Lower lobe of right lung (tissue), 2 donors: ENCODE measurements at regions not wholly inside any gene's neighbourhood (a gene's known extent, or its start where the extent isn't known, plus 50 kb on each side); places are given as distances from the start of the nearest gene placed in this dataset.

Experiments used
- ATAC-seq, 2 donors: fragments of 200-7000 bp; cut with Tn5 transposase; one replicate each; pipeline ENCODE4 v1.9.1; 2020 to 2022; ENCODE audit warnings: mild to moderate bottlenecking in 2 of 2, moderate library complexity in 2 of 2
- DNase-seq: peaks from one replicate; pipeline ENCODE4 v3.0.0-alpha.2; 2020
- H3K27ac ChIP-seq: fragments of 200-600 bp; one replicate; pipeline ENCODE4 v1.8.0; 2022
- H3K27me3 ChIP-seq: fragments of 200-600 bp; one replicate; pipeline ENCODE4 v1.8.0; 2022; ENCODE audit warnings: low read depth
- H3K36me3 ChIP-seq: fragments of 200-600 bp; one replicate; pipeline ENCODE4 v1.8.0; 2022; ENCODE audit warnings: mild to moderate bottlenecking
- H3K4me1 ChIP-seq: fragments of 200-600 bp; one replicate; pipeline ENCODE4 v1.8.0; 2022
- H3K4me3 ChIP-seq: fragments of 200-600 bp; one replicate; pipeline ENCODE4 v1.8.0; 2022; ENCODE audit warnings: mild to moderate bottlenecking
- H3K9me3 ChIP-seq: fragments of 200-600 bp; one replicate; pipeline ENCODE4 v1.8.0; 2022
- CTCF ChIP-seq: fragments of 200-600 bp; IDR thresholded peaks from one replicate; pipeline ENCODE4 v1.8.0; 2022; ENCODE audit warnings: antibody characterized with exemption, mild to moderate bottlenecking
- intact Hi-C: fragments of 100-400 bp; cut with DNase I; formaldehyde crosslinking; loops from one replicate; pipeline ENCODE4 v1.11.0; 2022
- donor health status: DM: no; HTN: yes; CAD: no; lungs with severe emphysema.

- H3K27ac ChIP-seq: no peak overlapping the region
- ATAC-seq (peak; percentile 23 to 60), DNase-seq (no peak)
- H3K36me3 ChIP-seq: no peaks in the 10 kb centered on the region
- TF ChIP-seq CTCF: no peak
- H3K9me3 ChIP-seq: no peaks in the 10 kb centered on the region
- H3K4me1 ChIP-seq: no peaks in the 10 kb centered on the region
- H3K27me3 ChIP-seq: no peaks in the 10 kb centered on the region
- no peak overlapping the region for H3K4me3 ChIP-seq
- intact Hi-C loops: no loop called here
Observed at GRCh38 chr3:110165370-110165743, 828.0 kb upstream of the DPPA4 start.

- no peaks in the 10 kb centered on the region for H3K4me1 ChIP-seq
- ATAC-seq (no peak), DNase-seq (no peak)
- no peaks in the 10 kb centered on the region for H3K36me3 ChIP-seq
- no peak for TF ChIP-seq CTCF
- H3K4me3 ChIP-seq: no peak overlapping the region
- no peak overlapping the region for H3K27ac ChIP-seq
- H3K9me3 ChIP-seq: no peaks in the 10 kb centered on the region
- intact Hi-C loops: no loop called here
- no peaks in the 10 kb centered on the region for H3K27me3 ChIP-seq
Observed at GRCh38 chr3:110165753-110166152, 828.4 kb upstream of the DPPA4 start.

GRCh38 chr3:110166791-110167190 is 829.4 kb upstream of the DPPA4 start:
- Histone ChIP-seq H3K4me1 (no peaks in the 10 kb centered on the region), H3K27ac (no peak overlapping the region), H3K4me3 (no peak overlapping the region), H3K9me3 (no peaks in the 10 kb centered on the region), H3K27me3 (no peaks in the 10 kb centered on the region), H3K36me3 (no peaks in the 10 kb centered on the region)
- DNase-seq (no peak), ATAC-seq (no peak)
- TF ChIP-seq CTCF: no peak
- intact Hi-C loops: no loop called here

- DNase-seq (no peak), ATAC-seq (no peak)
- H3K9me3 ChIP-seq: no peaks in the 10 kb centered on the region
- intact Hi-C loops: no loop called here
- H3K27me3 ChIP-seq: no peaks in the 10 kb centered on the region
- no peak overlapping the region for H3K27ac ChIP-seq
- TF ChIP-seq CTCF: no peak
- no peak overlapping the region for H3K4me3 ChIP-seq
- H3K4me1 ChIP-seq: no peaks in the 10 kb centered on the region
- no peaks in the 10 kb centered on the region for H3K36me3 ChIP-seq
Observed at GRCh38 chr3:110174908-110175307, 837.6 kb upstream of the DPPA4 start.

- DNase-seq (no peak), ATAC-seq (no peak)
- intact Hi-C loops: no loop called here
- Histone ChIP-seq H3K27me3 (no peaks in the 10 kb centered on the region), H3K36me3 (no peaks in the 10 kb centered on the region), H3K27ac (no peak overlapping the region), H3K4me1 (no peaks in the 10 kb centered on the region), H3K9me3 (no peaks in the 10 kb centered on the region), H3K4me3 (no peak overlapping the region)
- TF ChIP-seq CTCF: no peak
Observed at GRCh38 chr3:110178965-110179364, 841.6 kb upstream of the DPPA4 start.

GRCh38 chr3:110180733-110181132 is 843.4 kb upstream of the DPPA4 start:
- intact Hi-C loops: no loop called here
- Histone ChIP-seq H3K4me3 (no peak overlapping the region), H3K27me3 (no peaks in the 10 kb centered on the region), H3K9me3 (no peaks in the 10 kb centered on the region), H3K27ac (no peak overlapping the region), H3K36me3 (no peaks in the 10 kb centered on the region), H3K4me1 (no peaks in the 10 kb centered on the region)
- ATAC-seq (no peak), DNase-seq (no peak)
- TF ChIP-seq CTCF: no peak
